Transverse colon (tissue), 4 donors: ENCODE measurements at regions not wholly inside any gene's neighbourhood (a gene's known extent, or its start where the extent isn't known, plus 50 kb on each side); places are given as distances from the start of the nearest gene placed in this dataset.

Experiments used
- DNase-seq: peaks from one replicate; pipeline ENCODE4 v3.0.0-alpha.2; 2019
- H3K27ac ChIP-seq, 4 donors: fragments of 200-600 bp; sonication (generic); 2 replicates each; pipeline ENCODE4 v1.5.1; 2016 to 2018; ENCODE audit warnings: inconsistent platforms in 4 of 4
- H3K27me3 ChIP-seq: fragments of 200-600 bp; sonication (generic); 2 replicates; pipeline ENCODE4 v1.5.1; 2017; ENCODE audit warnings: inconsistent platforms
- H3K36me3 ChIP-seq, 4 donors: fragments of 200-600 bp; sonication (generic); 2 replicates each; pipeline ENCODE4 v1.5.1; 2017 to 2019; ENCODE audit warnings: inconsistent platforms in 4 of 4
- H3K4me1 ChIP-seq, 4 donors: fragments of 200-600 bp; sonication (generic); 2 replicates each; pipeline ENCODE4 v1.5.1; 2017 to 2020; ENCODE audit warnings: inconsistent platforms in 4 of 4
- H3K4me3 ChIP-seq, 4 donors: fragments of 200-600 bp; sonication (generic); 1 replicate in 1 of 4; 2 replicates in 3 of 4; pipeline versions ENCODE4 v1.5.1 to v1.6.1; 2017 to 2019; ENCODE audit warnings: inconsistent platforms in 4 of 4
- H3K9me3 ChIP-seq, 2 donors: fragments of 200-600 bp; sonication (generic); 2 replicates each; pipeline ENCODE4 v1.5.1; 2017 to 2019; ENCODE audit warnings: inconsistent platforms in 2 of 2
- CTCF ChIP-seq, 5 experiments: fragments of 200-600 bp in 3 of 5; fragments of 450-650 bp in 2 of 5; sonication (generic) in 3 of 5; IDR thresholded peaks; 1 replicate in 2 of 5; 2 replicates in 3 of 5; pipeline ENCODE4 v1.5.1; 2016 to 2017; ENCODE audit warnings: antibody characterized with exemption in 5 of 5, inconsistent platforms in 3 of 5, mild to moderate bottlenecking in 2 of 5, moderate library complexity in 1 of 5
- EP300 ChIP-seq: sonication (generic); formaldehyde crosslinking; IDR thresholded peaks from one replicate; pipeline ENCODE4 v1.6.1; 2017; ENCODE audit warnings: antibody characterized with exemption, low read depth
- POLR2A ChIP-seq: fragments of 450-650 bp; IDR thresholded peaks from one replicate; pipeline ENCODE4 v1.6.1; 2016; ENCODE audit warnings: antibody characterized with exemption, mild to moderate bottlenecking, moderate library complexity
- POLR2AphosphoS5 ChIP-seq, 3 donors: sonication (generic); formaldehyde crosslinking; IDR thresholded peaks; one replicate each; pipeline ENCODE4 v1.6.1; 2016; ENCODE audit warnings: antibody characterized with exemption in 3 of 3
- WGBS, 2 donors: methylation state at CpG; one replicate each; pipeline ENCODE4 v1.1.5; 2018; ENCODE audit warnings: low coverage in 1 of 2; 5-methylcytosine and 5-hydroxymethylcytosine counted together
- in situ Hi-C, 4 donors: fragments of 200-750 bp; cut with MboI; loops; one replicate each; pipeline versions ENCODE4 v1.15.0 to v1.15.1; 2017; ENCODE audit warnings: low sequenced_read_pairs in 3 of 4, low pct_ligation_motif_present in 1 of 4, low pct_unique_long_range_greater_than_20kb in 1 of 4
- intact Hi-C: fragments of 100-400 bp; cut with DNase I; formaldehyde crosslinking; loops from one replicate; pipeline ENCODE4 v1.15.1; 2023; ENCODE audit warnings: low total_unique reads

- H3K4me3 ChIP-seq: no peak overlapping the region
- intact Hi-C loops (no loop called here), in situ Hi-C loops (no loop called here)
- no peaks in the 10 kb centered on the region for H3K36me3 ChIP-seq
- H3K27ac ChIP-seq: no peak overlapping the region
- TF ChIP-seq POLR2A (no peak), POLR2AphosphoS5 (IDR thresholded peaks at IDR 0.05) (no peak), EP300 (no peak), CTCF (IDR thresholded peaks at IDR 0.05) (no peak)
- no peaks in the 10 kb centered on the region for H3K27me3 ChIP-seq
- H3K9me3 ChIP-seq: no peaks in the 10 kb centered on the region
- no peaks in the 10 kb centered on the region for H3K4me1 ChIP-seq
- no peak for DNase-seq
- 59 to 72% methylated on average over 5 of the region's 5 CpGs for WGBS, 2 donors
Observed at GRCh38 chr6:9943986-9944385, 470.9 kb downstream of the TFAP2A start.

GRCh38 chr6:9943026-9943425 lies 471.8 kb downstream of the TFAP2A start:
- in situ Hi-C loops (no loop called here), intact Hi-C loops (no loop called here)
- TF ChIP-seq EP300: no peak
- no peak for TF ChIP-seq POLR2AphosphoS5 (IDR thresholded peaks at IDR 0.05)
- TF ChIP-seq CTCF (IDR thresholded peaks at IDR 0.05): no peak
- TF ChIP-seq POLR2A: no peak
- 82 to 83% methylated on average over 9 of the region's 9 CpGs for WGBS, 2 donors
- Histone ChIP-seq H3K27me3 (no peaks in the 10 kb centered on the region), H3K9me3 (no peaks in the 10 kb centered on the region), H3K36me3 (no peaks in the 10 kb centered on the region), H3K4me1 (no peaks in the 10 kb centered on the region), H3K4me3 (no peak overlapping the region), H3K27ac (no peak overlapping the region)
- no peak for DNase-seq

- H3K36me3 ChIP-seq: no peaks in the 10 kb centered on the region
- no peak overlapping the region for H3K4me3 ChIP-seq
- H3K4me1 ChIP-seq: no peaks in the 10 kb centered on the region
- 97% methylated on average over 26 of the region's 26 CpGs; no CpG with 5 or more reads in 1 of the 2 donors for WGBS, 2 donors
- TF ChIP-seq EP300: no peak
- TF ChIP-seq CTCF (IDR thresholded peaks at IDR 0.05): no peak
- no peak for TF ChIP-seq POLR2AphosphoS5 (IDR thresholded peaks at IDR 0.05)
- TF ChIP-seq POLR2A: no peak
- no peak overlapping the region for H3K27ac ChIP-seq
- no peaks in the 10 kb centered on the region for H3K27me3 ChIP-seq
- intact Hi-C loops: no loop called here
- no peaks in the 10 kb centered on the region for H3K9me3 ChIP-seq
- in situ Hi-C loops: no loop called here
- DNase-seq: no peak
Observed at GRCh38 chr6:9942131-9942530, 472.7 kb downstream of the TFAP2A start.

- 70 to 71% methylated on average over 6 to 7 of the region's 7 CpGs for WGBS, 2 donors
Observed at GRCh38 chr6:9938801-9939200, 476.1 kb downstream of the TFAP2A start.

More at GRCh38 chr6:9938801-9939200, 476.1 kb downstream of the TFAP2A start:
- intact Hi-C loops (no loop called here), in situ Hi-C loops (no loop called here)
- Histone ChIP-seq H3K27ac (no peak overlapping the region), H3K36me3 (no peaks in the 10 kb centered on the region), H3K9me3 (no peaks in the 10 kb centered on the region), H3K4me3 (no peak overlapping the region), H3K27me3 (no peaks in the 10 kb centered on the region), H3K4me1 (no peaks in the 10 kb centered on the region)
- no peak for DNase-seq
- TF ChIP-seq CTCF (IDR thresholded peaks at IDR 0.05): no peak
- no peak for TF ChIP-seq POLR2AphosphoS5 (IDR thresholded peaks at IDR 0.05)
- no peak for TF ChIP-seq POLR2A
- no peak for TF ChIP-seq EP300
